KOPT-K1 (cell line): ENCODE measurements at regions not wholly inside any gene's neighbourhood (a gene's known extent, or its start where the extent isn't known, plus 50 kb on each side); places are given as distances from the start of the nearest gene placed in this dataset.

Experiments
- H3K27ac ChIP-seq: fragments of 200-600 bp; sonication (generic); 2 replicates; pipeline ENCODE4 v1.5.1; 2016; ENCODE audit warnings: antibody characterized with exemption, mild to moderate bottlenecking, low read depth, low read length; ENCODE audit not compliant: poor library complexity, severe bottlenecking
- H3K36me3 ChIP-seq: fragments of 200-600 bp; sonication (generic); 2 replicates; pipeline ENCODE4 v1.5.1; 2017; ENCODE audit warnings: antibody characterized with exemption, mild to moderate bottlenecking, low read length, moderate library complexity; ENCODE audit not compliant: insufficient read depth
- H3K9me3 ChIP-seq: fragments of 200-600 bp; sonication (generic); 2 replicates; pipeline ENCODE4 v1.5.1; 2017; ENCODE audit warnings: antibody characterized with exemption, low read length, mild to moderate bottlenecking; ENCODE audit not compliant: insufficient read depth, poor library complexity, severe bottlenecking

DNA sequence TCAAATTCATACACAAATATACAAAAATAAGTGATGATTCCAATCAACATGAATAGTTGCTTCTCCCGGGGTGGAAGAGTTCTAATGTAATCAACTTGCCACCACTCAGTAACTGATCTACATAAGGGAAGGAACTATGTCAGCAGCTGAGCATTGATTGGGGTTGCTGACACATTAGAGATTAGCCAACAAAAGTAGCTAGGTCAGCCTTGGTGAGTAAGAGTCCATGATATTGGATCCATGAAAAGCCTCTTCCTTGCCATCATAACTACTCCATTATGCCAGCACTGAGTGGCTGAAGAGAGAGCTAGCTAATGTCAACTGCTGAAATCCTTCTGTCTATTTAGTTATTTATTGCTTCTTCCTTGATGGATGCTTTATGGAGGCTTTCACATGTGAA lies 309.8 kb downstream of the NFIB start:
- no peaks in the 10 kb centered on the region for H3K9me3 ChIP-seq
- no peaks in the 10 kb centered on the region for H3K36me3 ChIP-seq
- H3K27ac ChIP-seq: no peak overlapping the region

DNA sequence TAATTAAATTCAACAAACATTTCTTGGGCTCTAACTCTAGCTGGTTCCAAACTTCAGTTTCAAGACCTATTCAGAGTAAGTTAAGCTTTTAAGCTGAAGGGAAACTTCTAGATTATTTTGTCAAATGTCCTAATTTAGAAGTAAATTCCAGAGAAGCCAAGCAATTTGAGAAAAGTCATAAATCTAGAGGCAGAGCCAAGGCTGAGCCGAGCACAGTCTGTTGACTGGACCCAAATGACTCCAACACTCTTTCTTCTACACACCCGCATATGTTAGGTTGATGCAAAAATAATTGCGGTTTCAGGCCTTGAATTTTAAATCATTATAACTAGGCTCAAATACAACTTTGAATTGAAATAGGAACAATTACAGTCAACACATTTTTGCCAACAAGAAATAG lies 319.7 kb downstream of the NFIB start:
- no peaks in the 10 kb centered on the region for H3K36me3 ChIP-seq
- H3K27ac ChIP-seq: no peak overlapping the region
- H3K9me3 ChIP-seq: no peaks in the 10 kb centered on the region

DNA sequence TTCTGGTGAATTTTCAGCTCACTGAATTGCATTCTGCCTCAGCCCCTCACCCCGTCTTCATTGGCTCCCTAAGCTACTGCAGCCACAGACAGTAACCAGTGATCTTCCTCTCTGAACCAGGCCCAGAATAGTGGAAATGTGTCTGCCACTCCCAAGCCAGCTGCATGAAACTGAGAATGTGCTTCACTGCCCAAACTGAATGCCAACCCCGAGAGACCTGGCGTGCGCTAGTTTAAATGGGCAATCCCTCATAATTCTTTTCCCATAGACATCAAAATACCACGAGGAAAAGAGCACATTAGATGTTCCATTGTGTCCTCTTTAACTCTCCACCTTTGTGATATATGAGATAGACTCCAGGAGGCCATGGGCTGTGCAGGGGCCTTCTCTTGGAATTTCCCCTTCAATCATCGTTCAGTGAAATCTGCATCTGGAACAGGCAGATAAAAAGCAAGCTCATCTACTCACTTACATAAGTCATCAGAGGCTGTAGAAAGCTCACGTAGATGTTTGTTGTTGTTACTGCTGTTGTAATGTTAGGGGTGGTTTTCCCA lies 320.2 kb downstream of the NFIB start:
- H3K27ac ChIP-seq: no peak overlapping the region
- no peaks in the 10 kb centered on the region for H3K9me3 ChIP-seq
- no peaks in the 10 kb centered on the region for H3K36me3 ChIP-seq

DNA sequence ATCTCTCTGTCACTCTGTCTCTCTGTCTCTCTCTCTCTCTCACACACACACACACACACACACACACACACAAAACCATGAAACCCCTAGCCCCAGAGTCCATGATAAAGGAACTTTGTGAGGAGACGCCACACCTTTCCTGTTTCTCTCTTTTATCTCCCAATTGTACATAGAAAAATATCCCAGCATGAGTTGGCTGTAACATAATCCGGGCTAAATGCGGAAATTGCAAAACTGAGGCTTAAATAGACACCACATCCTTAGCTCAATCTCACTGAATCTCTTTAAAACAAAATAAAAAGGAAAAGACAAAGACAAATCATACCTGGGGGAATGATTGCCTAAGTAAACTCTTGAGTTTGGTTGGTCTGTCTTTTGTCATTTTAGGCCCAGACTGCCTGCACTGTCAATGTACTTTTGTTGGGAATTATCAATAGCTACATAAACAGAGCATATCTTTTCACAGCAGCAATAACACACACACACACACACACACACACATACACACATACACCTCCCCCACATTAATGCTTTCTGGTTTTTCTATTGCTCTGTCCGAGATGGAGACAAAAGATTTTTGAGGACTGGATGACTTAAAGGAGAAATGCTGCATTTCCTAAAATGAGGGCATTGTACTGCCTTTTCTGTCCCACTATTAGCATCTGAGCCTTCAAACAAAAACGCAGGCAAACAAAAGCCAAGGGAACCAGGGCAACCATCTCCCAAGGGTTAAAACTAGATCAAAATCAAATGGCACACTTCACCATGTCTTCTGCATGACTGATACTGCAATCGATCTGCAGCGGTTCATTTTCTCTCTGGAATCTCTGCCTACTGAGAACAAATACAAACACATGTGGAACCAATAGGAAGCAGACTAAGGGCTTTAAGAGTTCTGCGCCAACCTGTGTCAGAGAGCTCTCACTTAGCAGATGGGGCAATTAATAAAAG lies 321.5 kb downstream of the NFIB start:
- H3K9me3 ChIP-seq: no peaks in the 10 kb centered on the region
- no peak overlapping the region for H3K27ac ChIP-seq
- H3K36me3 ChIP-seq: no peaks in the 10 kb centered on the region

DNA sequence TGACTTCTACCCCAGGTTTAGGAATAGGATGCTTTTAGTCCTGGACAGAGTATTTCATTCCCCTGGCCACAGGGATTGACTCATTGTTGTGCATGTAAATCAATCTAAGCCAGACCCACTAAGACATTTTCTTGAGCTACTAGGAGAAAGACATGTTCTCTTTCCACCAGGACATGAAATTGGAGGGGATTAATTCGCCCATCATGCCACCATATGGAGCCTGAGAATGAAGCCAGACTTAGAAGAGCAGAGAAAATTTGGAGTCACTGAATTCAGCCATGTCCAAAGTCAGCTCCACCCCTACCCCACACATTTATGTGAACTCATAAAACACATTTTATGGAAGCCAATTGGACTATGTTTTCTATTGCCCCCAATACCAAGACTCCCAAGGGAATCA lies 322.5 kb downstream of the NFIB start:
- Histone ChIP-seq H3K36me3 (no peaks in the 10 kb centered on the region), H3K27ac (no peak overlapping the region), H3K9me3 (no peaks in the 10 kb centered on the region)

DNA sequence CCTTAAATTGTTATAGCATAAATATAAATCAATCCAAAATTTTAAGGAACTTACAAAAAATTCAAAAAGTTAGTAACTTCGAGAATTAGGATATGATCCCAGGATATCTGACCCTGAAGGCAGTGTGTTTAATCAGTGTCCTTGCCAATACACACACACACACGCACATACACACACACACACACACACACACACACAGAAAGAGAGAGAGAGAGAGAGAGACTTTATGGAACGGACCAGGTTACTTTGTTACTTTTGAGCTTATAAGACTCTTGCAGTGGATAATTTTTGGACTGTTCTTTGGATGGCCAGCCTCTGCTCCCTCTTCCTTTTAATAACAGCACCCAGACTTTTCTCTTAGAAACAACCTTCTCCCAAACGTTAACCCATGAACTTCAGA lies 322.9 kb downstream of the NFIB start:
- Histone ChIP-seq H3K9me3 (no peaks in the 10 kb centered on the region), H3K36me3 (no peaks in the 10 kb centered on the region), H3K27ac (no peak overlapping the region)

DNA sequence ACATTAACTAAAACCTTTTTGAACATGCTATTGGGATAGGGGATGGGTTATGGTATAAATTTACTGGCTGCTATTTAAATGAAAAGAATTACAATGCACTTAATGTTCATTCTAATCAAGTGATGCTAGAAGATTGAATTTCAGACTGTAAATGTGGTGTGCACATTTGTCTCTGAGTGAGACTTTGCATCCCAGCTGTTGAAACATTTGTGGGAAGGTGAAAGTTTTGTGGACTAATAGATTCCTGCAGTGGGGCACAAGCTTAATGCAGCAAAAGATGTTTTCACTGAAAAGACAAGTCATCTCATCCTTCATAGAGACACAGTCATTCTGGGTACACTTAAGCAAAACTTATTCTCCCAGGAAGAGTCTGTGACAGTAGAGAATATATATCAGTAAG lies 323.6 kb downstream of the NFIB start:
- H3K9me3 ChIP-seq: no peaks in the 10 kb centered on the region
- no peak overlapping the region for H3K27ac ChIP-seq
- no peaks in the 10 kb centered on the region for H3K36me3 ChIP-seq

DNA sequence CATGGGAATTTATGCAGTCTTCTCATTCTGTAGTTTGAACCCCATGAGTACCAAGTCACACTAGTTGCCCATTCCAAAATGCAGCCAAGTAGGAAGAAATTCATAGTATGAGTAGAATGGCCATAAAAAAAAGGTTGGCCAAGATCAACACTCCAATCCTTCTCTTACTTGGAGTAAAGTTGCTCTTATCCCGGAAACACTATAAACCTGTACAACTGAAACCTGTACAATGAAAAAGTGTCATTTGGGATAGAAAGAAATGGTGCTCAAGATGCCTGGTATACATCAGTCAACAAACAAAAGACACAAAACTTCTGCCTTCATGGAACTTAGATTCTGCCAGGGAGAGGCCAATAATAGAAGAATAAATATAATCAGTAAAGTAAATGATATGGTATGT lies 325.0 kb downstream of the NFIB start:
- no peaks in the 10 kb centered on the region for H3K36me3 ChIP-seq
- no peaks in the 10 kb centered on the region for H3K9me3 ChIP-seq
- no peak overlapping the region for H3K27ac ChIP-seq

DNA sequence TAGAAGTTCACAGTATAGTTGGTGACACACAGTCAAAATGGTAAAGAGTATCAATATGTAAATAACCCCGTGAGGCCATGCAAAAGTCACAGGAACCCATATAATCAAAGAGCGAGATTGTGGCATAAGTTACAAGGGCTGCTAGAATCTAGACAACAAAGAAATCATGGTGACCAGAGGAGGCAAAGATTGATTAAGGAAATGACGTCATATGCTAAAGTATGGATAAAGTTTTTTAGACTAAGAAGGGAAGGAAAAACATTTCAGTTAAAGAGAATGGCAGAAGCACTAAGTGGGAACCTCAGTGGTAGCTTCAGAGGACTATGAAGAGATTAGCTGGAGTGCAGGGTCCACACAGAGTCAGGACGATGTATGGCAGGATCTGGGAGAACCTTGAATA lies 330.3 kb downstream of the NFIB start:
- H3K36me3 ChIP-seq: no peaks in the 10 kb centered on the region
- no peak overlapping the region for H3K27ac ChIP-seq
- no peaks in the 10 kb centered on the region for H3K9me3 ChIP-seq

DNA sequence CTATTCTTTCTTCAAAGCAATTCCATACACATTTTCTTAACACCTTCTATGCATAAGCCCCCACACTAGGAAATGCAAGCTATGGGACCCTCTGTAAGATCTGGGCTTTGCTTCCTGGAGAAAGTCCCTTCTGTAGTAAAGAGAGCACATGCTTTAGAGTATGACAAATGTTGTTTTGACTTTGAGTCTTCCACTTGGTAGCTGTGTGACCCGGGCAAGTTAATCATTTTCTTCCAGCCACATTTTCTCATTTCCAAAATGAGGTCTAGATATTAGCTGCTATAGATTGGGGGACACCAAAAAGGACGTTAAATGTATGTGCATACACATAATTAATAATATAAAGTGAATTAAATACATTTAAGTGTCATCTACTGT lies 334.0 kb downstream of the NFIB start:
- no peak overlapping the region for H3K27ac ChIP-seq
- H3K9me3 ChIP-seq: no peaks in the 10 kb centered on the region
- no peaks in the 10 kb centered on the region for H3K36me3 ChIP-seq

DNA sequence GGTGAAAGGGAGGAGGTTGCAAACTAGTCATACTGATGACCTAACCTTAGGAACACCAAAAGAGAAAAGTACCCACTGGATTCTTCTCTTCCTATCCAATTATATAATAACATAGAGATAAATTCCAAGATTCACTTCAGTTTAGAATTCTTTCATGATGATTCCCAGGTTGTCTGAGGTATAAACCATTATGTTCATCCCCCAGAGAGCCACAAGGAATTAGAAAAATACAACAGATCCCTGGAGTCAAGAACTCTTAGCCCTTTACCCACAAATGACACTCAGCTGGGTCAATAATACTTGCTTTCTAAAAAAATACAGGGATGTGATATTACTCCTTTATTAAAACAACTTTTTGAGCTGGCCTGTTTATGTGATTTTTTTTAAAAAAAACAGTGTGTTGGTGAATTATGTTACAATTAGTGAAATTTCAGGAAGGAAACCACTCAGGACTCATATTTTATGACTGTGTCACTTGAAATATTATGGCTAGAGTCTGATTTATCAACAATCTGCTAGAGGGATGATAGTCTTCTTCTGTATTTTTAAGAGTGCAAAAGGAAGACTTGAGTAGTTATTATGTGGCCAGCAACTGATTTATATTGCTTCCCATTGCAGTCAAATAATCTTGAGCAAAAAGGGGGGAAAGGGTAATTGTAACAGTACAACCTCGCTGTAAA lies 338.2 kb downstream of the NFIB start:
- Histone ChIP-seq H3K9me3 (no peaks in the 10 kb centered on the region), H3K36me3 (no peaks in the 10 kb centered on the region), H3K27ac (no peak overlapping the region)

DNA sequence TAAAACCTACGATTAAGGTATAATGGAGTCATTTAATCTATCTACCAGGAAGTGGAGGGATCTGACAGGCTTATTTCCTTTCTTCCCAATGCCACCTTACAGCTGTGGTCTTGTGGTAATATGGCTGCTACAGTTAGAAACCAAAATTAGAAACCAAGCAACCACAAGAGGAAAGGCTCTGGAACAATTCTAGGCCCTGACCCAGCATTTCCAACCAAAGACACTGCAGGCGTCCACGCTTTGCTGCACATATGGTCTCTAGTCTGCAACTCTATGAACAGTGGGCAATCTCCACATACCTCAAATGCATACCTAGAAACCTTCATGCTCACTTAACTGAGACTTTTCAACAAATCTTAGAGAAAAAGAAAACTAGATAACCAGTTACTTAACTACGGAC lies 339.1 kb downstream of the NFIB start:
- Histone ChIP-seq H3K27ac (no peak overlapping the region), H3K9me3 (no peaks in the 10 kb centered on the region), H3K36me3 (no peaks in the 10 kb centered on the region)

DNA sequence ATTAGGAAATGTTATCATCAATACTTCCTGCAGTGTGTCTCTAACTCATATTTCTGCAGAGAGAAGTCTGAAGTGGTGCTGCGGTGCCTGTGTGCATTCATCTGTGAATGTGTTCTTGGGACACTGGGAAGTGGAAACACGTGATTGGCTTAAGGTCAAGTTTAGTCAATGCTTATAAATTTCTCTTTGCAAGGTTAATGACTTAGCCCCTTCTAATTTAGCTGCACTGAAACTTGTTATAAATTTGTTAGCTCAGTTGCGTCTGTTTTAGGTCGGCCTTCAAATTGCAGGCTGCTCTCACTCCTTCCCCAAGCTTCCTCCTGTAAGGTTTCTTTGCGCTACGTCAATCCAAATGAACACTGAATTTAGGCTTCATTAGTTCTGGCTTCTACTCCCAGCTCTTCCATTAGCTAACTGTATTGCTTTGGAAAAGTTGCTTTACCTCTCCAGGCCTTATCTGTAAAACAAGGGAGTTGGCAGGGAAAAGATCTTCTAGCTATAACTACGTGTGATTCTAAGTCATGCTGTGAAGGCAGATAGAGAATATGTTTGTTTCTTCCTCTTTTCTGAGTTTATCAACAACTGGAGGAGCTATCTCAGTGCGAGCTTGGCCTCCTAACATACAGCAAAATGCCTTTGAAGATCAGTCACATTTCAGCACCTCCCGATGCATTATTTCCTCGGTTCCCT lies 341.8 kb downstream of the NFIB start:
- Histone ChIP-seq H3K27ac (no peak overlapping the region), H3K9me3 (no peaks in the 10 kb centered on the region), H3K36me3 (no peaks in the 10 kb centered on the region)

DNA sequence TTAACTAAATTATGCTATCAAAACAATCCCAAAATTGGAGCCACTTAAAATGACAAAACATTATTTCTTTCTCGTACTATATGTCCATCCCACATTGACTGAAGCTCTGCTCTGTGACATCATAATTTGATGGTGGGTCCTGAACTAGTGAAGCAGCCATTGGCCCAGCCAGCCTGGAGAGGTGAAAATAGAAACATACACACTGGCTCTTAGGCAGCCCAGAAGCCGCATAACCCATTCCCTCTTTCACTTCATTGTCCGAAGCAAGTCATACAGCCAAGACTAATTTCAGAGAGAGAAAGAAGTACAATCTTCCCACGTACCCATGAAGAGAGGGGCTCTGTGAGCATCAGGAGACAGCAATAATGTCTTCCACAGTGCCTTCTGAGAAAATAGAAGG lies 342.5 kb downstream of the NFIB start:
- Histone ChIP-seq H3K27ac (no peak overlapping the region), H3K9me3 (no peaks in the 10 kb centered on the region), H3K36me3 (no peaks in the 10 kb centered on the region)

DNA sequence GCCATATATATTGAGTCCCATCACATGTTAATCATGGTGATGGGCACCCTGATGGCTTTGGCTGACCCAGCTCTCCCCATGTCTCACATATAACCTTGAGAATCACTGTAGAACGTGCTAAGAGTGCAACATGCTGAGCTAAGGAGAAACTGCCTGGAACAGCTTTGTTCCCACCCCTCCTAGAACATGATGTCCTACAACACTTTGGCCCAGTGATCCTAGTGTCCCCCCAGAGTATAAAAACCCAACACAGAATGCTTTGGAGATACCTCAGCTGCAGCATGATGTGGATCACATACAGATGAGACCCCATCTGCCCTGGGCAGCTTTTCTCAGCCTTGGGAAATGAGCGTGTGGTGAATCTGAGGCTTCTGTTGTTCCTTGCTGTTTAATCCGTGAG lies 343.5 kb downstream of the NFIB start:
- Histone ChIP-seq H3K27ac (no peak overlapping the region), H3K36me3 (no peaks in the 10 kb centered on the region), H3K9me3 (no peaks in the 10 kb centered on the region)
